ENCODE measurements at regions not wholly inside any gene's neighbourhood (a gene's known extent, or its start where the extent isn't known, plus 50 kb on each side); places are given as distances from the start of the nearest gene placed in this dataset.

- no peak overlapping the region for H4K91ac ChIP-seq (ENCODE audit: insufficient read depth, low read depth, low read length)
- no peaks in the 10 kb centered on the region for H3K27me3 ChIP-seq (ENCODE audit: control insufficient read depth, insufficient read depth, low read length)
- dilution Hi-C loops (cut with HindIII; ENCODE audit: low sequenced_read_pairs, unreplicated experiment) = no loop called here
- no peaks in the 10 kb centered on the region for H3K9me1 ChIP-seq (ENCODE audit: insufficient read depth, low read length)
- H2BK120ac ChIP-seq (ENCODE audit: low read depth, low read length) = no peak overlapping the region
- no peak overlapping the region for H2AK5ac ChIP-seq (ENCODE audit: low read depth, low read length)
- POLR2A ChIA-PET (ENCODE audit: unreplicated experiment) = no interaction called here
- no peak for ATAC-seq (ENCODE audit: low read depth)
- no peaks in the 10 kb centered on the region for H3K36me3 ChIP-seq (ENCODE audit: control insufficient read depth, insufficient read depth, low read length)
- intact Hi-C loops (cut with micrococcal nuclease) = loop anchor here (10.0 kb wide), 1 partner anchor 1055 kb away; no protein-coding TSS in a partner anchor
- no TSS peak for BruUV-seq (replicated peaks)
- TF ChIP-seq MAFK (IDR thresholded peaks at IDR 0.05; ENCODE audit: low read depth, low read length) (no peak), USF2 (IDR thresholded peaks at IDR 0.05; ENCODE audit: low read depth, low read length) (no peak), POLR2A (IDR thresholded peaks at IDR 0.05; ENCODE audit: low read depth, low read length) (no peak), RFX5 (IDR thresholded peaks at IDR 0.05; ENCODE audit: low read depth, low read length) (no peak), MXI1 (IDR thresholded peaks at IDR 0.05; ENCODE audit: borderline replicate concordance, low read depth, low read length) (no peak), CTCF (conservative IDR thresholded peaks at IDR 0.05; ENCODE audit: low read depth, low read length) (no peak), FOS (IDR thresholded peaks at IDR 0.05; ENCODE audit: low read depth, low read length) (no peak), RCOR1 (IDR thresholded peaks at IDR 0.05; ENCODE audit: insufficient replicate concordance, low read length) (no peak), RAD21 (IDR thresholded peaks at IDR 0.05; ENCODE audit: low read length) (no peak), SMC3 (IDR thresholded peaks at IDR 0.05; ENCODE audit: low read depth, low read length) (no peak), CHD1 (IDR thresholded peaks at IDR 0.05; ENCODE audit: low read depth, low read length) (no peak), BHLHE40 (IDR thresholded peaks at IDR 0.05; ENCODE audit: low read depth, low read length) (no peak), ELK1 (IDR thresholded peaks at IDR 0.05; ENCODE audit: borderline replicate concordance, low read depth, low read length) (no peak), NFE2L2 (IDR thresholded peaks at IDR 0.05; ENCODE audit: low read depth, low read length) (no peak), MAZ (IDR thresholded peaks at IDR 0.05; ENCODE audit: borderline replicate concordance, low read depth, low read length) (no peak), CEBPB (IDR thresholded peaks at IDR 0.05; ENCODE audit: low read depth, low read length) (no peak)
- no peak overlapping the region for H3K4me3 ChIP-seq (ENCODE audit: insufficient read depth, low read depth, low read length)
- H3K9me3 ChIP-seq (ENCODE audit: control insufficient read depth, insufficient read depth, low read length) = no peaks in the 10 kb centered on the region
- no peak overlapping the region for H2BK20ac ChIP-seq (ENCODE audit: low read depth, low read length)
- H4K5ac ChIP-seq (ENCODE audit: low read depth, low read length) = no peak overlapping the region
- no peak for DNase-seq
- no peak overlapping the region for H3K9ac ChIP-seq (ENCODE audit: low read depth, low read length)
- WGBS, 2 experiments (ENCODE audit: extremely low coverage in 2 of 2, insufficient read length in 1 of 2) = 25% methylated on average over 2 of the region's 4 CpGs; no CpG with 5 or more reads in 1 of the 2 experiments
- H2BK15ac ChIP-seq (ENCODE audit: low read depth, low read length) = no peak overlapping the region
- H2AFZ ChIP-seq (replicated peaks; ENCODE audit: low read length, poor library complexity) = no peak overlapping the region
- H4K8ac ChIP-seq (ENCODE audit: low read depth in 2 of 2, low read length in 2 of 2) = no peak overlapping the region
- H3K4ac ChIP-seq (ENCODE audit: low read depth, low read length) = no peak overlapping the region
- no peaks in the 10 kb centered on the region for H4K20me1 ChIP-seq (ENCODE audit: insufficient read depth, low read length)
- H3K4me2 ChIP-seq (ENCODE audit: low read depth, low read length) = no peak overlapping the region
- CTCF ChIA-PET = interaction anchor here (0.7 kb wide), 1 partner anchor 8 kb away, joined by 3 read pairs; no protein-coding TSS in a partner anchor
- no peaks in the 10 kb centered on the region for H3K4me1 ChIP-seq (ENCODE audit: control insufficient read depth, insufficient read depth, low read length)
- no peaks in the 10 kb centered on the region for H3K79me1 ChIP-seq (ENCODE audit: low read depth in 1 of 2, low read length in 2 of 2)
- H3K18ac ChIP-seq (ENCODE audit: low read depth, low read length) = no peak overlapping the region
- H2AK9ac ChIP-seq (replicated peaks; ENCODE audit: low read depth, low read length, poor library complexity) = no peak overlapping the region
- in situ Hi-C loops (cut with MboI; ENCODE audit: low sequenced_read_pairs) = no loop called here
- H3K56ac ChIP-seq (ENCODE audit: extremely low read depth, insufficient read depth, low read length) = no peak overlapping the region
- H3K14ac ChIP-seq (replicated peaks; ENCODE audit: low read depth, low read length) = no peak overlapping the region
- H2BK5ac ChIP-seq (ENCODE audit: low read depth, low read length, poor library complexity, severe bottlenecking) = no peak overlapping the region
- H3K27ac ChIP-seq (ENCODE audit: insufficient read depth, low read length) = no peak overlapping the region
- no peak overlapping the region for H3K23ac ChIP-seq (ENCODE audit: low read depth, low read length)
These were observed 1700.6 kb downstream of the PCDH9 start for GRCh38 chr13:65529541-65529940.
